ENCODE measurements at regions not wholly inside any gene's neighbourhood (a gene's known extent, or its start where the extent isn't known, plus 50 kb on each side); places are given as distances from the start of the nearest gene placed in this dataset.
"Not testable (repeated sequence)": the region's sequence is repeated elsewhere in the genome, so short reads cannot be mapped to it uniquely, and the experiment has no call there.

DNA sequence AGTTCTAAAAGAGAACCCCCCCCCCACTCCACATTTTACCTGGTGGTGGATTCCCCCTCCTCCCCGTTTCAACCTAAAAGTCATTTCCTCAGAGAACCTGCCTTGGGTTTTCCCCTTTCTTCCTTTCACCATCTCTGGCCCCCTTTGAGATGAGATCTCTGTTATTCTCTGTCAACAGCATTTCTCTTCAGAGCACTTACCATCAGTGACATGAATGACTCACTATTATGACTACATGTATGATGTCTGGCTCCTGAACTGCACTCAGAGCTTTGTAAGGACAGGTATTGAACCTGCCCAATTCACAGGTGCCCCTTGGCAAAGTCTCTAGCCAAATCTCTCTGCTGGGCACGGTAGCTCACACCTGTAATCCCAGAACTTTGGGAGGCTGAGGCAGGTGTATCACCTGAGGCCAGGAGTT, 61.4 kb upstream of the JARID2 start:
- no peaks in the 10 kb centered on the region for H4K20me1 ChIP-seq (ENCODE audit: control insufficient read depth, insufficient read depth, insufficient read length)
- H4K5ac ChIP-seq (ENCODE audit: insufficient read length, low read depth, low read length), result no peak overlapping the region
- Mint-ChIP-seq H3K27ac (no peak overlapping the region), H3K4me3 (no peak overlapping the region), H3K9me3 (peaks cover 8 to 16% of the 10 kb centered on the region in 2 experiments), H3K4me1 (no peaks in the 10 kb centered on the region), H3K27me3 (ENCODE audit: low read depth) (no peaks in the 10 kb centered on the region), H3K36me3 (ENCODE audit: insufficient read depth in 1 of 3, low read depth in 3 of 3) (peaks cover 0 to 3% (median 1%) of the 10 kb centered on the region in 3 experiments; a peak in 2 of 7 replicates)
- no peak overlapping the region for H2BK5ac ChIP-seq (ENCODE audit: insufficient read length, low read length)
- no peaks in the 10 kb centered on the region for H3K4me1 ChIP-seq (ENCODE audit: insufficient read depth, low read length)
- no peak overlapping the region for H4K91ac ChIP-seq (ENCODE audit: insufficient read length, low read depth, low read length)
- H3K14ac ChIP-seq (ENCODE audit: insufficient read depth, low read length), result no peak overlapping the region
- H3K9ac ChIP-seq (ENCODE audit: extremely low read depth, insufficient read length, low read length), result no peak overlapping the region
- H3K79me1 ChIP-seq (ENCODE audit: insufficient read depth, low read depth, low read length, poor library complexity, severe bottlenecking), result no peaks in the 10 kb centered on the region
- H3K9me3 ChIP-seq (ENCODE audit: control insufficient read depth, low read depth, low read length), result no peaks in the 10 kb centered on the region
- no peak overlapping the region for H3K27ac ChIP-seq (ENCODE audit: insufficient read length, low read depth, low read length)
- no peak overlapping the region for H2AK5ac ChIP-seq (ENCODE audit: insufficient read length, low read length)
- no peak overlapping the region for H2BK20ac ChIP-seq (ENCODE audit: low read depth, low read length, poor library complexity, severe bottlenecking)
- no peaks in the 10 kb centered on the region; the same call in 1 of the 2 replicates for H3K27me3 ChIP-seq (ENCODE audit: insufficient read depth, low read length)
- H2BK12ac ChIP-seq (ENCODE audit: insufficient read length, low read depth, low read length), result no peak overlapping the region
- no peak overlapping the region; the same call in 1 of the 2 replicates for H2BK15ac ChIP-seq (ENCODE audit: low read depth, low read length)
- no peak overlapping the region for H3T11ph ChIP-seq (ENCODE audit: low read length)
- no peak overlapping the region for H3K4me2 ChIP-seq (ENCODE audit: insufficient read depth, insufficient read length, low read length)
- no peaks in the 10 kb centered on the region for H3K23me2 ChIP-seq (ENCODE audit: insufficient read length, low read depth, low read length, poor library complexity, severe bottlenecking)
- H4K8ac ChIP-seq (replicated peaks; ENCODE audit: insufficient read length, low read depth, low read length), result no peak overlapping the region
- H3K4ac ChIP-seq (ENCODE audit: low read depth, low read length), result no peak overlapping the region
- no peak overlapping the region for H3K56ac ChIP-seq (ENCODE audit: insufficient read length, low read depth, low read length)
- H2BK120ac ChIP-seq (ENCODE audit: low read depth, low read length, poor library complexity, severe bottlenecking), result no peak overlapping the region
- H3K79me2 ChIP-seq (ENCODE audit: insufficient read depth, low read length), result no peaks in the 10 kb centered on the region; the same call in 1 of the 2 replicates
- WGBS (ENCODE audit: extremely low coverage, insufficient read length, low lambda C conversion rate), result no CpG with 5 or more reads among the region's 2 CpGs
- DNase-seq, result no peak
- TF ChIP-seq, protein P1, sequence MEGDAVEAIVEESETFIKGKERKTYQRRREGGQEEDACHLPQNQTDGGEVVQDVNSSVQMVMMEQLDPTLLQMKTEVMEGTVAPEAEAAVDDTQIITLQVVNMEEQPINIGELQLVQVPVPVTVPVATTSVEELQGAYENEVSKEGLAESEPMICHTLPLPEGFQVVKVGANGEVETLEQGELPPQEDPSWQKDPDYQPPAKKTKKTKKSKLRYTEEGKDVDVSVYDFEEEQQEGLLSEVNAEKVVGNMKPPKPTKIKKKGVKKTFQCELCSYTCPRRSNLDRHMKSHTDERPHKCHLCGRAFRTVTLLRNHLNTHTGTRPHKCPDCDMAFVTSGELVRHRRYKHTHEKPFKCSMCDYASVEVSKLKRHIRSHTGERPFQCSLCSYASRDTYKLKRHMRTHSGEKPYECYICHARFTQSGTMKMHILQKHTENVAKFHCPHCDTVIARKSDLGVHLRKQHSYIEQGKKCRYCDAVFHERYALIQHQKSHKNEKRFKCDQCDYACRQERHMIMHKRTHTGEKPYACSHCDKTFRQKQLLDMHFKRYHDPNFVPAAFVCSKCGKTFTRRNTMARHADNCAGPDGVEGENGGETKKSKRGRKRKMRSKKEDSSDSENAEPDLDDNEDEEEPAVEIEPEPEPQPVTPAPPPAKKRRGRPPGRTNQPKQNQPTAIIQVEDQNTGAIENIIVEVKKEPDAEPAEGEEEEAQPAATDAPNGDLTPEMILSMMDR (conservative IDR thresholded peaks at IDR 0.05), result no peak
- H2AFZ ChIP-seq (ENCODE audit: low read length), result no peak overlapping the region
- no peak overlapping the region for H3K23ac ChIP-seq (ENCODE audit: insufficient read length, low read depth, low read length)
- H3K18ac ChIP-seq (ENCODE audit: insufficient read length, low read depth, low read length), result no peak overlapping the region

DNA sequence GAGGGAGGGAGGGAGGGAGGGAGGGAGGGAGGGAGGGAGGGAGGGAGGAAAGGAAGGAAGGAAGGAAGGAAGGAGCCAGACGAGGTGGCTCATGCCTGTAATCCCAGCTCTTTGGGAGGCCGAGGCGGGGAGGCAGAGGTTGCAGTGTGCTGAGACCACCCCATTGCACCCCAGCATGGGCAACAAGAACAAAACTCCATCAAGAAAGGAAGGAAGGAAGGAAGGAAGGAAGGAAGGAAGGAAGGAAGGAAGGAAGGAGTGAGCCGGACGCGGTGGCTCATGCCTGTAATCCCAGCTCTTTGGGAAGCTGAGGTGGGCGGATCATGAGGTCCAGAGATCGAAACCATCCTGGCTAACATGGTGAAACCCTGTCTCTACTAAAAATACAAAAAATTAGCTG, 60.8 kb upstream of the JARID2 start:
- not testable (repeated sequence) for H3K4me3 Mint-ChIP-seq; H2AFZ ChIP-seq (ENCODE audit: low read length); H3K27me3 Mint-ChIP-seq (ENCODE audit: low read depth); H2BK5ac ChIP-seq (ENCODE audit: insufficient read length, low read length); H3K36me3 Mint-ChIP-seq (ENCODE audit: insufficient read depth in 1 of 3, low read depth in 3 of 3); H3K18ac ChIP-seq (ENCODE audit: insufficient read length, low read depth, low read length); H3K79me2 ChIP-seq (ENCODE audit: insufficient read depth, low read length); H3K4me2 ChIP-seq (ENCODE audit: insufficient read depth, insufficient read length, low read length); H3K79me1 ChIP-seq (ENCODE audit: insufficient read depth, low read depth, low read length, poor library complexity, severe bottlenecking); H3K56ac ChIP-seq (ENCODE audit: insufficient read length, low read depth, low read length); H3K4me1 Mint-ChIP-seq; H3K14ac ChIP-seq (ENCODE audit: insufficient read depth, low read length); H2BK120ac ChIP-seq (ENCODE audit: low read depth, low read length, poor library complexity, severe bottlenecking); H3K27me3 ChIP-seq (ENCODE audit: insufficient read depth, low read length); H3K4me1 ChIP-seq (ENCODE audit: insufficient read depth, low read length); H2BK12ac ChIP-seq (ENCODE audit: insufficient read length, low read depth, low read length); H2BK20ac ChIP-seq (ENCODE audit: low read depth, low read length, poor library complexity, severe bottlenecking); H3K9ac ChIP-seq (ENCODE audit: extremely low read depth, insufficient read length, low read length); H4K20me1 ChIP-seq (ENCODE audit: control insufficient read depth, insufficient read depth, insufficient read length); H3K27ac ChIP-seq (ENCODE audit: insufficient read length, low read depth, low read length); H4K91ac ChIP-seq (ENCODE audit: insufficient read length, low read depth, low read length); H2BK15ac ChIP-seq (ENCODE audit: low read depth, low read length); H3K23me2 ChIP-seq (ENCODE audit: insufficient read length, low read depth, low read length, poor library complexity, severe bottlenecking); H3T11ph ChIP-seq (ENCODE audit: low read length); H3K9me3 ChIP-seq (ENCODE audit: control insufficient read depth, low read depth, low read length); DNase-seq; H3K4ac ChIP-seq (ENCODE audit: low read depth, low read length); H3K23ac ChIP-seq (ENCODE audit: insufficient read length, low read depth, low read length); H4K8ac ChIP-seq (replicated peaks; ENCODE audit: insufficient read length, low read depth, low read length); H2AK5ac ChIP-seq (ENCODE audit: insufficient read length, low read length); H4K5ac ChIP-seq (ENCODE audit: insufficient read length, low read depth, low read length)
- peak overlapping the region in 1 of 3 experiments; percentile 50; a peak in 1 of 7 replicates for H3K27ac Mint-ChIP-seq
- H3K9me3 Mint-ChIP-seq, result peaks cover 8 to 16% of the 10 kb centered on the region in 2 experiments
- no CpG with 5 or more reads among the region's 8 CpGs for WGBS (ENCODE audit: extremely low coverage, insufficient read length, low lambda C conversion rate)
